ENCODE measurements at regions not wholly inside any gene's neighbourhood (a gene's known extent, or its start where the extent isn't known, plus 50 kb on each side); places are given as distances from the start of the nearest gene placed in this dataset.

DNA sequence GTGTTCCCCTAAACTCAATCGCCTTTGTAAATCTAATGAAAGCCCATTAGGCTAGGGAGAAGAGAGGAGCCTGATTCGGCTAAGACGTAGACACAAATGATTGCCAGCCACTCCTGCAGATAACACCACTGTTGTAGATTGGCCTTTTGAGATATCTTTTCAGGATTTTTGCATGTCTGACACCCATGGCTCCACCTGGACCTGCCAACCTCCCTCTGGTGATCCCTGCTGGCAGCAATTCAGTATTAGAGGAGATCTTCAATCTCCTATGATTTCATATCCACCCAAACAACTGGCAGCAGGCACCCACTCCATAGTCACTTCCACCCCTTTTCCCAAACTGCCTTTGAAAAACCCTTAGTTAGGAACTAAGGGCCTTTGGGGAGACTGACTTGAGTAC, 191.9 kb upstream of the UBL3 start:
- H3K27me3 Mint-ChIP-seq: peaks cover 22 to 24% of the 10 kb centered on the region in 2 donors
- H3K9me3 Mint-ChIP-seq: no peaks in the 10 kb centered on the region
- ATAC-seq (replicated peaks in 1 of 4) (no peak), DNase-seq (no peak)
- no peaks in the 10 kb centered on the region for H3K9me3 ChIP-seq
- CTCF ChIA-PET: no interaction called here
- H3K27ac ChIP-seq (ENCODE audit: low read length): no peak overlapping the region
- H3K36me3 Mint-ChIP-seq: no peaks in the 10 kb centered on the region
- H3K27me3 ChIP-seq (replicated peaks in 1 of 2; ENCODE audit: control insufficient read depth in 2 of 2, extremely low read depth in 1 of 2, insufficient read depth in 2 of 2, low read length in 1 of 2): peaks cover 0 to 9% of the 10 kb centered on the region in 2 experiments
- peaks cover 4 to 8% (median 7%) of the 10 kb centered on the region in 3 donors for H3K4me1 Mint-ChIP-seq
- POLR2A ChIA-PET: no interaction called here
- H3K4me3 ChIP-seq (ENCODE audit: control insufficient read depth in 1 of 2, extremely low read depth in 1 of 2, low read length in 1 of 2): no peak overlapping the region
- H3K27ac Mint-ChIP-seq: no peak overlapping the region
- 90% methylated on average over 2 of the region's 3 CpGs for WGBS (ENCODE audit: insufficient coverage)
- H3K4me1 ChIP-seq (ENCODE audit: control insufficient read depth in 1 of 2, extremely low read depth in 1 of 2, insufficient read depth in 2 of 2, low read length in 2 of 2): peaks cover 0 to under 1% of the 10 kb centered on the region in 2 experiments
- H3K36me3 ChIP-seq (ENCODE audit: control insufficient read depth in 2 of 2, extremely low read depth in 1 of 2, insufficient read depth in 1 of 2, low read length in 1 of 2): no peaks in the 10 kb centered on the region
- no peak overlapping the region for H3K4me3 Mint-ChIP-seq

DNA sequence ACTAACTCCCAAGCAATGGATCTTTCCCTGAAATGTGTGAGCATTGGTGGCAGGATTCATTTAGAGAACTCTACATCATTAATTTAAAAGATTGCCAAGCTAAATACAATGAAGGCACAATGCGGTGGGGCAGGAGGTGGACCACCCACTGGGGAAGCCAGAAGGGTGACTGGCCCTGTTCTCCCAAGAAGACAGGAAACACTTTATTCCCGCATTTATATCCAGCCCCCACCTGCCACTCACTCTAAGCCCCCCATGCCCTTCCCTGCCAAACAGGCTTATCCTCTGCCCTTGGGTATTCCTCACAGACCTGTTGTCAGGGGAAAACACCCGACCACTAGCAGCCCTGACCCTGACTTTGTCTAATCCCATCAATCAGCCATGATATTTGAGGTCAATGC, 189.1 kb upstream of the UBL3 start:
- CTCF ChIA-PET: no interaction called here
- 80% methylated on average over 1 of the region's 3 CpGs for WGBS (ENCODE audit: insufficient coverage)

GRCh38 chr13:30038884-30039283, 188.5 kb upstream of the UBL3 start:
- Histone ChIP-seq H3K27ac (ENCODE audit: low read length) (no peak overlapping the region), H3K4me1 (ENCODE audit: control insufficient read depth in 1 of 2, extremely low read depth in 1 of 2, insufficient read depth in 2 of 2, low read length in 2 of 2) (no peaks in the 10 kb centered on the region), H3K27me3 (replicated peaks in 1 of 2; ENCODE audit: control insufficient read depth in 2 of 2, extremely low read depth in 1 of 2, insufficient read depth in 2 of 2, low read length in 1 of 2) (peaks cover 0 to 14% of the 10 kb centered on the region in 2 experiments), H3K4me3 (ENCODE audit: control insufficient read depth in 1 of 2, extremely low read depth in 1 of 2, low read length in 1 of 2) (no peak overlapping the region), H3K9me3 (no peaks in the 10 kb centered on the region), H3K36me3 (ENCODE audit: control insufficient read depth in 2 of 2, extremely low read depth in 1 of 2, insufficient read depth in 1 of 2, low read length in 1 of 2) (no peaks in the 10 kb centered on the region)
- ChIA-PET CTCF (no interaction called here), POLR2A (no interaction called here)
- H3K27ac Mint-ChIP-seq: no peak overlapping the region
- DNase-seq (no peak), ATAC-seq (replicated peaks in 1 of 4) (no peak)
- H3K4me3 Mint-ChIP-seq: no peak overlapping the region
- WGBS (ENCODE audit: insufficient coverage): 50% methylated on average over 1 of the region's 4 CpGs
- H3K9me3 Mint-ChIP-seq: no peaks in the 10 kb centered on the region
- no peaks in the 10 kb centered on the region for H3K4me1 Mint-ChIP-seq
- H3K27me3 Mint-ChIP-seq: peaks cover 22 to 32% of the 10 kb centered on the region in 2 donors
- no peaks in the 10 kb centered on the region for H3K36me3 Mint-ChIP-seq

More for the DNA sequence above, 189.1 kb upstream of the UBL3 start:
- no peaks in the 10 kb centered on the region for H3K4me1 Mint-ChIP-seq
- no peaks in the 10 kb centered on the region for H3K36me3 ChIP-seq (ENCODE audit: control insufficient read depth in 2 of 2, extremely low read depth in 1 of 2, insufficient read depth in 1 of 2, low read length in 1 of 2)
- ATAC-seq (replicated peaks in 1 of 4): no peak
- H3K4me3 Mint-ChIP-seq: no peak overlapping the region
- POLR2A ChIA-PET: no interaction called here
- H3K27me3 ChIP-seq (replicated peaks in 1 of 2; ENCODE audit: control insufficient read depth in 2 of 2, extremely low read depth in 1 of 2, insufficient read depth in 2 of 2, low read length in 1 of 2): peaks cover 0 to 14% of the 10 kb centered on the region in 2 experiments
- no peaks in the 10 kb centered on the region for H3K9me3 Mint-ChIP-seq
- no peak for DNase-seq
- peaks cover 22 to 32% of the 10 kb centered on the region in 2 donors for H3K27me3 Mint-ChIP-seq
- H3K27ac ChIP-seq (ENCODE audit: low read length): no peak overlapping the region
- H3K4me3 ChIP-seq (ENCODE audit: control insufficient read depth in 1 of 2, extremely low read depth in 1 of 2, low read length in 1 of 2): no peak overlapping the region
- no peaks in the 10 kb centered on the region for H3K36me3 Mint-ChIP-seq
- no peaks in the 10 kb centered on the region for H3K4me1 ChIP-seq (ENCODE audit: control insufficient read depth in 1 of 2, extremely low read depth in 1 of 2, insufficient read depth in 2 of 2, low read length in 2 of 2)
- no peak overlapping the region for H3K27ac Mint-ChIP-seq
- H3K9me3 ChIP-seq: no peaks in the 10 kb centered on the region

GRCh38 chr13:30037766-30038165, 187.3 kb upstream of the UBL3 start:
- no peaks in the 10 kb centered on the region for H3K36me3 ChIP-seq (ENCODE audit: control insufficient read depth in 2 of 2, extremely low read depth in 1 of 2, insufficient read depth in 1 of 2, low read length in 1 of 2)
- H3K36me3 Mint-ChIP-seq: no peaks in the 10 kb centered on the region
- H3K9me3 Mint-ChIP-seq: no peaks in the 10 kb centered on the region
- DNase-seq (no peak), ATAC-seq (replicated peaks in 1 of 4) (no peak)
- peaks cover 22 to 34% of the 10 kb centered on the region in 2 donors for H3K27me3 Mint-ChIP-seq
- ChIA-PET CTCF (no interaction called here), POLR2A (no interaction called here)
- H3K4me1 Mint-ChIP-seq: no peaks in the 10 kb centered on the region
- H3K4me1 ChIP-seq (ENCODE audit: control insufficient read depth in 1 of 2, extremely low read depth in 1 of 2, insufficient read depth in 2 of 2, low read length in 2 of 2): no peaks in the 10 kb centered on the region
- no peak overlapping the region for H3K27ac ChIP-seq (ENCODE audit: low read length)
- H3K27ac Mint-ChIP-seq: no peak overlapping the region
- H3K27me3 ChIP-seq (replicated peaks in 1 of 2; ENCODE audit: control insufficient read depth in 2 of 2, extremely low read depth in 1 of 2, insufficient read depth in 2 of 2, low read length in 1 of 2): peaks cover 0 to 14% of the 10 kb centered on the region in 2 experiments
- no peaks in the 10 kb centered on the region for H3K9me3 ChIP-seq
- no peak overlapping the region for H3K4me3 ChIP-seq (ENCODE audit: control insufficient read depth in 1 of 2, extremely low read depth in 1 of 2, low read length in 1 of 2)
- no CpG with 5 or more reads among the region's 4 CpGs for WGBS (ENCODE audit: insufficient coverage)
- no peak overlapping the region for H3K4me3 Mint-ChIP-seq

- H3K9me3 ChIP-seq: no peaks in the 10 kb centered on the region
- H3K27ac ChIP-seq (ENCODE audit: low read length): no peak overlapping the region
- H3K36me3 Mint-ChIP-seq: no peaks in the 10 kb centered on the region
- H3K4me3 ChIP-seq (ENCODE audit: control insufficient read depth in 1 of 2, extremely low read depth in 1 of 2, low read length in 1 of 2): no peak overlapping the region
- H3K27me3 Mint-ChIP-seq: peaks cover 24 to 34% of the 10 kb centered on the region in 2 donors
- CTCF ChIA-PET: no interaction called here
- WGBS (ENCODE audit: insufficient coverage): 83% methylated on average over 4 of the region's 6 CpGs
- H3K4me3 Mint-ChIP-seq: no peak overlapping the region
- H3K27ac Mint-ChIP-seq: no peak overlapping the region
- H3K4me1 Mint-ChIP-seq: no peaks in the 10 kb centered on the region
- POLR2A ChIA-PET: no interaction called here
- no peaks in the 10 kb centered on the region for H3K4me1 ChIP-seq (ENCODE audit: control insufficient read depth in 1 of 2, extremely low read depth in 1 of 2, insufficient read depth in 2 of 2, low read length in 2 of 2)
- DNase-seq (no peak), ATAC-seq (replicated peaks in 1 of 4) (no peak)
- H3K27me3 ChIP-seq (replicated peaks in 1 of 2; ENCODE audit: control insufficient read depth in 2 of 2, extremely low read depth in 1 of 2, insufficient read depth in 2 of 2, low read length in 1 of 2): peaks cover 0 to 14% of the 10 kb centered on the region in 2 experiments
- no peaks in the 10 kb centered on the region for H3K9me3 Mint-ChIP-seq
- H3K36me3 ChIP-seq (ENCODE audit: control insufficient read depth in 2 of 2, extremely low read depth in 1 of 2, insufficient read depth in 1 of 2, low read length in 1 of 2): no peaks in the 10 kb centered on the region
Observed at GRCh38 chr13:30037306-30037705, 186.9 kb upstream of the UBL3 start.

GRCh38 chr13:30034458-30034795, 184.0 kb upstream of the UBL3 start:
- CTCF ChIA-PET: no interaction called here
- no peaks in the 10 kb centered on the region for H3K9me3 ChIP-seq
- no peaks in the 10 kb centered on the region for H3K36me3 ChIP-seq (ENCODE audit: control insufficient read depth in 2 of 2, extremely low read depth in 1 of 2, insufficient read depth in 1 of 2, low read length in 1 of 2)
- peaks cover 12 to 22% of the 10 kb centered on the region in 2 donors for H3K27me3 Mint-ChIP-seq
- no peak for ATAC-seq (replicated peaks in 1 of 4)
- H3K9me3 Mint-ChIP-seq: no peaks in the 10 kb centered on the region
- DNase-seq: no peak
- POLR2A ChIA-PET: no interaction called here
- H3K4me3 ChIP-seq (ENCODE audit: control insufficient read depth in 1 of 2, extremely low read depth in 1 of 2, low read length in 1 of 2): no peak overlapping the region
- H3K4me1 Mint-ChIP-seq: no peaks in the 10 kb centered on the region
- no peaks in the 10 kb centered on the region for H3K36me3 Mint-ChIP-seq
- no peaks in the 10 kb centered on the region for H3K4me1 ChIP-seq (ENCODE audit: control insufficient read depth in 1 of 2, extremely low read depth in 1 of 2, insufficient read depth in 2 of 2, low read length in 2 of 2)
- no peak overlapping the region for H3K27ac Mint-ChIP-seq
- H3K4me3 Mint-ChIP-seq: no peak overlapping the region
- 100% methylated on average over 1 of the region's 3 CpGs for WGBS (ENCODE audit: insufficient coverage)
- H3K27ac ChIP-seq (ENCODE audit: low read length): no peak overlapping the region
- peaks cover 0 to 7% of the 10 kb centered on the region in 2 experiments for H3K27me3 ChIP-seq (replicated peaks in 1 of 2; ENCODE audit: control insufficient read depth in 2 of 2, extremely low read depth in 1 of 2, insufficient read depth in 2 of 2, low read length in 1 of 2)

- Mint-ChIP-seq H3K27ac (no peak overlapping the region), H3K4me3 (no peak overlapping the region), H3K4me1 (no peaks in the 10 kb centered on the region), H3K27me3 (peaks cover 11 to 20% of the 10 kb centered on the region in 2 donors), H3K9me3 (no peaks in the 10 kb centered on the region), H3K36me3 (no peaks in the 10 kb centered on the region)
- ATAC-seq (replicated peaks in 1 of 4) (no peak), DNase-seq (no peak)
- ChIA-PET POLR2A (no interaction called here), CTCF (no interaction called here)
- no peak overlapping the region for H3K4me3 ChIP-seq (ENCODE audit: control insufficient read depth in 1 of 2, extremely low read depth in 1 of 2, low read length in 1 of 2)
- no peaks in the 10 kb centered on the region for H3K9me3 ChIP-seq
- H3K27me3 ChIP-seq (replicated peaks in 1 of 2; ENCODE audit: control insufficient read depth in 2 of 2, extremely low read depth in 1 of 2, insufficient read depth in 2 of 2, low read length in 1 of 2): peaks cover 0 to 7% of the 10 kb centered on the region in 2 experiments
- H3K4me1 ChIP-seq (ENCODE audit: control insufficient read depth in 1 of 2, extremely low read depth in 1 of 2, insufficient read depth in 2 of 2, low read length in 2 of 2): no peaks in the 10 kb centered on the region
- H3K27ac ChIP-seq (ENCODE audit: low read length): no peak overlapping the region
- 67% methylated on average over 1 of the region's 6 CpGs for whole genome bisulfite sequencing (ENCODE audit: insufficient coverage)
- no peaks in the 10 kb centered on the region for H3K36me3 ChIP-seq (ENCODE audit: control insufficient read depth in 2 of 2, extremely low read depth in 1 of 2, insufficient read depth in 1 of 2, low read length in 1 of 2)
Observed at GRCh38 chr13:30033681-30034457, 183.5 kb upstream of the UBL3 start.

All from T-cell (primary cell).